Lower leg skin (tissue), 4 donors: ENCODE measurements at regions not wholly inside any gene's neighbourhood (a gene's known extent, or its start where the extent isn't known, plus 50 kb on each side); places are given as distances from the start of the nearest gene placed in this dataset.

Source experiments
- DNase-seq, 2 donors: peaks; one replicate each; pipeline ENCODE4 v3.0.0-alpha.2; 2019; ENCODE audit warnings: low spot score in 2 of 2
- H3K4me3 ChIP-seq: fragments of 200-600 bp; sonication (generic); 2 replicates; pipeline ENCODE4 v1.5.1; 2017; ENCODE audit warnings: mild to moderate bottlenecking, low read depth; ENCODE audit not compliant: poor library complexity, severe bottlenecking
- CTCF ChIP-seq, 3 donors: fragments of 450-650 bp; IDR thresholded peaks; one replicate each; pipeline ENCODE4 v1.5.1; 2016; ENCODE audit warnings: antibody characterized with exemption in 3 of 3, mild to moderate bottlenecking in 3 of 3, moderate library complexity in 2 of 3
- POLR2A ChIP-seq, 2 donors: fragments of 450-650 bp; IDR thresholded peaks; one replicate each; pipeline ENCODE4 v1.6.1; 2016 to 2017; ENCODE audit warnings: antibody characterized with exemption in 2 of 2, mild to moderate bottlenecking in 1 of 2, moderate library complexity in 1 of 2
- WGBS, 2 donors: methylation state at CpG; one replicate each; pipeline ENCODE4 v1.1.5; 2018; 5-methylcytosine and 5-hydroxymethylcytosine counted together
- intact Hi-C: fragments of 100-400 bp; cut with DNase I; formaldehyde crosslinking; loops from one replicate; pipeline ENCODE4 v1.15.0; 2023; ENCODE audit warnings: low total_unique reads

- intact Hi-C loops = no loop called here
- TF ChIP-seq CTCF (IDR thresholded peaks at IDR 0.05) = no peak
- TF ChIP-seq POLR2A (IDR thresholded peaks at IDR 0.05) = no peak
- no peak for DNase-seq
- H3K4me3 ChIP-seq = no peak overlapping the region
Observed at GRCh38 chr1:78715181-78715661, 65.6 kb downstream of the IFI44 start.

- intact Hi-C loops = no loop called here
- H3K4me3 ChIP-seq = no peak overlapping the region
- DNase-seq = no peak
- TF ChIP-seq CTCF (IDR thresholded peaks at IDR 0.05) (no peak), POLR2A (IDR thresholded peaks at IDR 0.05) (no peak)
Observed at GRCh38 chr1:78716186-78716585, 66.6 kb downstream of the IFI44 start.

GRCh38 chr1:78718566-78718965, 68.9 kb downstream of the IFI44 start:
- intact Hi-C loops = no loop called here
- TF ChIP-seq POLR2A (IDR thresholded peaks at IDR 0.05) (no peak), CTCF (IDR thresholded peaks at IDR 0.05) (no peak)
- 61 to 79% methylated on average over 2 of the region's 2 CpGs for WGBS, 2 donors
- DNase-seq = no peak
- H3K4me3 ChIP-seq = no peak overlapping the region

- TF ChIP-seq CTCF (IDR thresholded peaks at IDR 0.05) (no peak), POLR2A (IDR thresholded peaks at IDR 0.05) (no peak)
- WGBS, 2 donors = 52 to 63% methylated on average over 3 of the region's 3 CpGs
- DNase-seq = no peak
- H3K4me3 ChIP-seq = no peak overlapping the region
- intact Hi-C loops = no loop called here
Observed at GRCh38 chr1:78721136-78721535, 71.5 kb downstream of the IFI44 start.

- intact Hi-C loops = no loop called here
- DNase-seq = no peak
- TF ChIP-seq CTCF (IDR thresholded peaks at IDR 0.05) (no peak), POLR2A (IDR thresholded peaks at IDR 0.05) (no peak)
- no peak overlapping the region for H3K4me3 ChIP-seq
- WGBS, 2 donors = 77 to 83% methylated on average over 2 of the region's 2 CpGs
Observed at GRCh38 chr1:78722105-78722504, 72.5 kb downstream of the IFI44 start.

- intact Hi-C loops = no loop called here
- no peak for TF ChIP-seq POLR2A (IDR thresholded peaks at IDR 0.05)
- TF ChIP-seq CTCF (IDR thresholded peaks at IDR 0.05) = no peak
- no peak overlapping the region for H3K4me3 ChIP-seq
- no peak for DNase-seq
- WGBS, 2 donors = 46 to 60% methylated on average over 1 of the region's 1 CpG
Observed at GRCh38 chr1:78722521-78722920, 72.9 kb downstream of the IFI44 start.
